Liver (tissue), 8 donors: ENCODE measurements at regions not wholly inside any gene's neighbourhood (a gene's known extent, or its start where the extent isn't known, plus 50 kb on each side); places are given as distances from the start of the nearest gene placed in this dataset.

Experiments
- DNase-seq: peaks from one replicate; pipeline ENCODE4 v3.0.0-alpha.2; 2017; ENCODE audit warnings: low spot score
- H3K27ac ChIP-seq, 2 donors: one replicate each; pipeline ENCODE4 v1.7.0; 2013; ENCODE audit warnings: inconsistent platforms in 2 of 2, low read length in 2 of 2, control low read depth in 1 of 2, low read depth in 1 of 2, mild to moderate bottlenecking in 1 of 2
- H3K27me3 ChIP-seq, 4 donors: one replicate each; pipeline versions ENCODE4 v1.6.1 to v1.7.0; 2013; ENCODE audit warnings: low read length in 3 of 4, inconsistent platforms in 1 of 4, mild to moderate bottlenecking in 1 of 4, moderate library complexity in 1 of 4; ENCODE audit not compliant: control insufficient read depth in 4 of 4, insufficient read depth in 4 of 4
- H3K36me3 ChIP-seq, 4 donors: one replicate each; pipeline versions ENCODE4 v1.6.1 to v1.7.0; 2013; ENCODE audit warnings: low read length in 3 of 4, mild to moderate bottlenecking in 3 of 4, low read depth in 1 of 4, moderate library complexity in 1 of 4; ENCODE audit not compliant: control insufficient read depth in 4 of 4, insufficient read depth in 3 of 4
- H3K4me1 ChIP-seq, 4 donors: one replicate each; pipeline versions ENCODE4 v1.6.1 to v1.7.0; 2013; ENCODE audit warnings: low read length in 3 of 4, mild to moderate bottlenecking in 3 of 4, moderate library complexity in 1 of 4; ENCODE audit not compliant: control insufficient read depth in 4 of 4, insufficient read depth in 4 of 4
- H3K4me3 ChIP-seq, 3 donors: one replicate each; pipeline versions ENCODE4 v1.6.1 to v1.7.0; 2013; ENCODE audit warnings: low read length in 3 of 3, control low read depth in 1 of 3, low read depth in 1 of 3, mild to moderate bottlenecking in 1 of 3
- H3K9ac ChIP-seq, 2 donors: one replicate each; pipeline ENCODE4 v1.7.0; 2013; ENCODE audit warnings: low read length in 2 of 2, mild to moderate bottlenecking in 2 of 2, moderate library complexity in 2 of 2, control low read depth in 1 of 2, low read depth in 1 of 2
- H3K9me3 ChIP-seq, 4 donors: one replicate each; pipeline versions ENCODE4 v1.6.1 to v1.7.0; 2013; ENCODE audit warnings: low read length in 3 of 4; ENCODE audit not compliant: control insufficient read depth in 4 of 4
- EGR1 ChIP-seq, 2 donors: IDR thresholded peaks; 2 replicates each; pipeline ENCODE4 v1.6.1; 2016 to 2018; ENCODE audit warnings: antibody characterized with exemption in 2 of 2, low read depth in 2 of 2
- FOXA1 ChIP-seq: IDR thresholded peaks from 2 replicates; pipeline ENCODE4 v1.6.1; 2016; ENCODE audit warnings: antibody characterized with exemption
- FOXA2 ChIP-seq: IDR thresholded peaks from 2 replicates; pipeline ENCODE4 v1.6.1; 2016; ENCODE audit warnings: antibody characterized with exemption
- GABPA ChIP-seq, 2 donors: IDR thresholded peaks in 1 of 2; conservative IDR thresholded peaks in 1 of 2; 2 replicates each; pipeline ENCODE4 v1.6.1; 2016; ENCODE audit warnings: antibody characterized with exemption in 2 of 2, mild to moderate bottlenecking in 1 of 2, moderate library complexity in 1 of 2
- HNF4A ChIP-seq, 2 donors: conservative IDR thresholded peaks; 2 replicates each; pipeline ENCODE4 v1.6.1; 2016; ENCODE audit warnings: antibody characterized with exemption in 2 of 2, mild to moderate bottlenecking in 2 of 2
- HNF4G ChIP-seq: IDR thresholded peaks from 2 replicates; pipeline ENCODE4 v1.6.1; 2016; ENCODE audit warnings: antibody characterized with exemption
- JUND ChIP-seq, 2 donors: IDR thresholded peaks; 2 replicates each; pipeline ENCODE4 v1.6.1; 2016; ENCODE audit warnings: antibody characterized with exemption in 2 of 2
- NR2F2 ChIP-seq: IDR thresholded peaks from 2 replicates; pipeline ENCODE4 v1.6.1; 2016; ENCODE audit warnings: antibody characterized with exemption
- RAD21 ChIP-seq, 2 donors: IDR thresholded peaks; 2 replicates each; pipeline ENCODE4 v1.6.1; 2016; ENCODE audit warnings: antibody characterized with exemption in 2 of 2, mild to moderate bottlenecking in 2 of 2
- RXRA ChIP-seq, 2 donors: IDR thresholded peaks; 2 replicates each; pipeline ENCODE4 v1.6.1; 2017 to 2018; ENCODE audit warnings: antibody characterized with exemption in 2 of 2, mild to moderate bottlenecking in 1 of 2
- SP1 ChIP-seq: IDR thresholded peaks from 2 replicates; pipeline ENCODE4 v1.6.1; 2018; ENCODE audit warnings: antibody characterized with exemption, mild to moderate bottlenecking
- TAF1 ChIP-seq: conservative IDR thresholded peaks from 2 replicates; pipeline ENCODE4 v1.6.1; 2016; ENCODE audit warnings: antibody characterized with exemption, mild to moderate bottlenecking
- YY1 ChIP-seq: IDR thresholded peaks from 2 replicates; pipeline ENCODE4 v1.6.1; 2016; ENCODE audit warnings: antibody characterized with exemption, mild to moderate bottlenecking
- WGBS: extraction: QIAGEN DNeasy Blood & Tissue Kit; methylation state at CpG from one replicate; pipeline ENCODE4 v1.1.7; 2013; 5-methylcytosine and 5-hydroxymethylcytosine counted together
- TF ChIP-seq, protein P1 (sequence below): IDR thresholded peaks from 2 replicates; pipeline ENCODE4 v1.6.1; 2016; ENCODE audit warnings: antibody characterized with exemption
- TF ChIP-seq, protein P2 (sequence below): IDR thresholded peaks from 2 replicates; pipeline ENCODE4 v1.6.1; 2016; ENCODE audit warnings: antibody characterized with exemption
- TF ChIP-seq, protein P3 (sequence below): fragments of 150-350 bp; IDR thresholded peaks from 2 replicates; pipeline ENCODE4 v1.5.1; 2017; ENCODE audit warnings: improper control_type of control experiment, low read depth, low read length; ENCODE audit not compliant: missing input control
- TF ChIP-seq, protein P4 (sequence below): IDR thresholded peaks from 2 replicates; pipeline ENCODE4 v1.6.1; 2016; ENCODE audit warnings: antibody characterized with exemption
- TF ChIP-seq, protein P5 (sequence below): IDR thresholded peaks from 2 replicates; pipeline ENCODE4 v1.6.1; 2016; ENCODE audit warnings: antibody characterized with exemption, mild to moderate bottlenecking
- donor health status: healthy.
- donor health status: healthy.
- donor health status: healthy.
- donor health status: healthy.
- donor health status: healthy.

DNA sequence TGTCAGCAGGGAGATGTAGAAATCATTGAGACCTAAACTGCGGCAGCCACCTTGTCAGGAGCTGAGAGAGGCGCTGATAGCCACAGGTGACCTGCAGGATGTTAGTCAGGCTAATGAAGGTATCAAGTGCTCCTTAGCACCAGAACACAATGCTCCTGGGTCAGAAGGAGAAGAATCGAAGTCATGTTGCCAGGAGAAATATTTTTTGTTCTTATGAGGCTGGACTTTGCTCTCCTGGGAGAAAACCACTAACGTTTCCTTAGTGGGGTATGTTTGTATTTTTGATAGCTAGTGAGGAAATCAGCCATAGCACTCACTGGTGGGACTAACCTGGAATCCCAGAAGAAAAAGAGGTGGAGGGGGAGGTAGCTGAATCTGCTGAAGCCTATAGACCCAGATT, 120.9 kb upstream of the LRFN2 start:
- H3K27me3 ChIP-seq, result no peaks in the 10 kb centered on the region
- H3K4me1 ChIP-seq, result no peaks in the 10 kb centered on the region
- H3K4me3 ChIP-seq, result no peak overlapping the region
- H3K36me3 ChIP-seq, result no peaks in the 10 kb centered on the region
- WGBS, result 69% methylated on average over 4 of the region's 4 CpGs
- DNase-seq, result no peak
- TF ChIP-seq, protein P1, sequence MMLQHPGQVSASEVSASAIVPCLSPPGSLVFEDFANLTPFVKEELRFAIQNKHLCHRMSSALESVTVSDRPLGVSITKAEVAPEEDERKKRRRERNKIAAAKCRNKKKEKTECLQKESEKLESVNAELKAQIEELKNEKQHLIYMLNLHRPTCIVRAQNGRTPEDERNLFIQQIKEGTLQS, result no peak
- TF ChIP-seq, protein P2, sequence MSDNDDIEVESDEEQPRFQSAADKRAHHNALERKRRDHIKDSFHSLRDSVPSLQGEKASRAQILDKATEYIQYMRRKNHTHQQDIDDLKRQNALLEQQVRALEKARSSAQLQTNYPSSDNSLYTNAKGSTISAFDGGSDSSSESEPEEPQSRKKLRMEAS, result no peak
- TF ChIP-seq, protein P3, sequence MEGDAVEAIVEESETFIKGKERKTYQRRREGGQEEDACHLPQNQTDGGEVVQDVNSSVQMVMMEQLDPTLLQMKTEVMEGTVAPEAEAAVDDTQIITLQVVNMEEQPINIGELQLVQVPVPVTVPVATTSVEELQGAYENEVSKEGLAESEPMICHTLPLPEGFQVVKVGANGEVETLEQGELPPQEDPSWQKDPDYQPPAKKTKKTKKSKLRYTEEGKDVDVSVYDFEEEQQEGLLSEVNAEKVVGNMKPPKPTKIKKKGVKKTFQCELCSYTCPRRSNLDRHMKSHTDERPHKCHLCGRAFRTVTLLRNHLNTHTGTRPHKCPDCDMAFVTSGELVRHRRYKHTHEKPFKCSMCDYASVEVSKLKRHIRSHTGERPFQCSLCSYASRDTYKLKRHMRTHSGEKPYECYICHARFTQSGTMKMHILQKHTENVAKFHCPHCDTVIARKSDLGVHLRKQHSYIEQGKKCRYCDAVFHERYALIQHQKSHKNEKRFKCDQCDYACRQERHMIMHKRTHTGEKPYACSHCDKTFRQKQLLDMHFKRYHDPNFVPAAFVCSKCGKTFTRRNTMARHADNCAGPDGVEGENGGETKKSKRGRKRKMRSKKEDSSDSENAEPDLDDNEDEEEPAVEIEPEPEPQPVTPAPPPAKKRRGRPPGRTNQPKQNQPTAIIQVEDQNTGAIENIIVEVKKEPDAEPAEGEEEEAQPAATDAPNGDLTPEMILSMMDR, result no peak
- no peak for TF ChIP-seq RAD21 (IDR thresholded peaks at IDR 0.05)
- TF ChIP-seq, protein P4, sequence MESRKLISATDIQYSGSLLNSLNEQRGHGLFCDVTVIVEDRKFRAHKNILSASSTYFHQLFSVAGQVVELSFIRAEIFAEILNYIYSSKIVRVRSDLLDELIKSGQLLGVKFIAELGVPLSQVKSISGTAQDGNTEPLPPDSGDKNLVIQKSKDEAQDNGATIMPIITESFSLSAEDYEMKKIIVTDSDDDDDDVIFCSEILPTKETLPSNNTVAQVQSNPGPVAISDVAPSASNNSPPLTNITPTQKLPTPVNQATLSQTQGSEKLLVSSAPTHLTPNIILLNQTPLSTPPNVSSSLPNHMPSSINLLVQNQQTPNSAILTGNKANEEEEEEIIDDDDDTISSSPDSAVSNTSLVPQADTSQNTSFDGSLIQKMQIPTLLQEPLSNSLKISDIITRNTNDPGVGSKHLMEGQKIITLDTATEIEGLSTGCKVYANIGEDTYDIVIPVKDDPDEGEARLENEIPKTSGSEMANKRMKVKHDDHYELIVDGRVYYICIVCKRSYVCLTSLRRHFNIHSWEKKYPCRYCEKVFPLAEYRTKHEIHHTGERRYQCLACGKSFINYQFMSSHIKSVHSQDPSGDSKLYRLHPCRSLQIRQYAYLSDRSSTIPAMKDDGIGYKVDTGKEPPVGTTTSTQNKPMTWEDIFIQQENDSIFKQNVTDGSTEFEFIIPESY, result no peak
- no peak for TF ChIP-seq RXRA (IDR thresholded peaks at IDR 0.05)
- no peak for TF ChIP-seq YY1
- no peak for TF ChIP-seq FOXA1
- no peak for TF ChIP-seq TAF1
- no peak for TF ChIP-seq JUND (IDR thresholded peaks at IDR 0.05)
- no peak for TF ChIP-seq GABPA (IDR thresholded peaks at IDR 0.05 in 1 of 2, conservative IDR thresholded peaks at IDR 0.05 in 1 of 2)
- no peak for TF ChIP-seq HNF4A (conservative IDR thresholded peaks at IDR 0.05)
- no peak for TF ChIP-seq EGR1 (IDR thresholded peaks at IDR 0.05; ENCODE audit: low read depth in 2 of 2)
- TF ChIP-seq FOXA2, result no peak
- TF ChIP-seq, protein P5, sequence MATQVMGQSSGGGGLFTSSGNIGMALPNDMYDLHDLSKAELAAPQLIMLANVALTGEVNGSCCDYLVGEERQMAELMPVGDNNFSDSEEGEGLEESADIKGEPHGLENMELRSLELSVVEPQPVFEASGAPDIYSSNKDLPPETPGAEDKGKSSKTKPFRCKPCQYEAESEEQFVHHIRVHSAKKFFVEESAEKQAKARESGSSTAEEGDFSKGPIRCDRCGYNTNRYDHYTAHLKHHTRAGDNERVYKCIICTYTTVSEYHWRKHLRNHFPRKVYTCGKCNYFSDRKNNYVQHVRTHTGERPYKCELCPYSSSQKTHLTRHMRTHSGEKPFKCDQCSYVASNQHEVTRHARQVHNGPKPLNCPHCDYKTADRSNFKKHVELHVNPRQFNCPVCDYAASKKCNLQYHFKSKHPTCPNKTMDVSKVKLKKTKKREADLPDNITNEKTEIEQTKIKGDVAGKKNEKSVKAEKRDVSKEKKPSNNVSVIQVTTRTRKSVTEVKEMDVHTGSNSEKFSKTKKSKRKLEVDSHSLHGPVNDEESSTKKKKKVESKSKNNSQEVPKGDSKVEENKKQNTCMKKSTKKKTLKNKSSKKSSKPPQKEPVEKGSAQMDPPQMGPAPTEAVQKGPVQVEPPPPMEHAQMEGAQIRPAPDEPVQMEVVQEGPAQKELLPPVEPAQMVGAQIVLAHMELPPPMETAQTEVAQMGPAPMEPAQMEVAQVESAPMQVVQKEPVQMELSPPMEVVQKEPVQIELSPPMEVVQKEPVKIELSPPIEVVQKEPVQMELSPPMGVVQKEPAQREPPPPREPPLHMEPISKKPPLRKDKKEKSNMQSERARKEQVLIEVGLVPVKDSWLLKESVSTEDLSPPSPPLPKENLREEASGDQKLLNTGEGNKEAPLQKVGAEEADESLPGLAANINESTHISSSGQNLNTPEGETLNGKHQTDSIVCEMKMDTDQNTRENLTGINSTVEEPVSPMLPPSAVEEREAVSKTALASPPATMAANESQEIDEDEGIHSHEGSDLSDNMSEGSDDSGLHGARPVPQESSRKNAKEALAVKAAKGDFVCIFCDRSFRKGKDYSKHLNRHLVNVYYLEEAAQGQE, result no peak
- TF ChIP-seq HNF4G, result no peak
- no peak for TF ChIP-seq SP1
- TF ChIP-seq NR2F2, result no peak
- H3K27ac ChIP-seq, result no peak overlapping the region
- H3K9me3 ChIP-seq, result peaks cover 0 to 4% (median 0%) of the 10 kb centered on the region in 4 donors
- no peak overlapping the region for H3K9ac ChIP-seq
